ENCODE measurements at regions not wholly inside any gene's neighbourhood (a gene's known extent, or its start where the extent isn't known, plus 50 kb on each side); places are given as distances from the start of the nearest gene placed in this dataset.

DNA sequence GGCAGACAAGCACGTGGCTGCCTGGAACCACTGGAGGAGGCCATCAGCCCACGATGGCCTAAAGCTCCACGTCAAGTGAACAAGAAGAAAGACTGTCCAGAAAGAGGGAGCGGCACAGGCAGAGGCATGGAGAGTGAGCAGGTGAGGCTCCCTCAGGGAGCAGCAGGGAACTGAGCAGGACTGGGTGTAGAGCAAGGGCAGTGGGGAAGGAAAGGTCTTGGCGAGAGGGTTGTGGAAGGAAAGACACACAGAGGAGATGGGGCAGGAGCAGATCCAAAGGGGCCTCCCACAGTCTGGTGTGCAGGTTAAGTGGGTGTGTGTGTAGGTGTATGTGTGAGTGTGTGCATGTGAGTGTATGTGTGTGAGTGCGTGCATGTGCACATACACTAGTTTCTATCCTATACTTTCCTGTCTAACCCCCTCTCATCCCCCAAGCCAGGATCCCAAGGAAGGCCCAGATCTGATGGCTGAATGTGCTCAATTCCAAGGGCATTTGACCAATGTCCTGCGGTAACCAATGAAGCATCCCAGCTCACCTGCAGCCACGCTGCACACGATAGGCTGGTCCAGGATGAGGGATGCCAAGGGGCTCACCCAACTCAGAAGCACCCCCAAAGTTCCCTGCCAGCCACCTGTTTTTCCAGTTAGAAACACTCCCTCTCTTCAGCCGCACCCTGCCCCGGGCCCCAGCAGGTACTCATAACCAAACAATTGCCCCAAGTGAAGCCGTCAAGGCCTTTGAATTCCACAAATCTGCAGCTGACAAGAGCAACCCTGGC lies 262.5 kb upstream of the RAB6C start:
- H3K4me1 Mint-ChIP-seq (ENCODE audit: low read depth), result peaks cover 6% of the 10 kb centered on the region
- peaks cover 28% of the 10 kb centered on the region for H3K27me3 Mint-ChIP-seq
- DNase-seq (ENCODE audit: low spot score, unreplicated experiment), result no peak
- no peaks in the 10 kb centered on the region for H3K36me3 Mint-ChIP-seq (ENCODE audit: insufficient read depth)
- H3K9me3 Mint-ChIP-seq (ENCODE audit: low read depth), result no peaks in the 10 kb centered on the region
- H3K4me3 Mint-ChIP-seq (ENCODE audit: low read depth), result no peak overlapping the region
- H3K27ac Mint-ChIP-seq, result peak overlapping the region; percentile 59
- TF ChIP-seq, protein P1, sequence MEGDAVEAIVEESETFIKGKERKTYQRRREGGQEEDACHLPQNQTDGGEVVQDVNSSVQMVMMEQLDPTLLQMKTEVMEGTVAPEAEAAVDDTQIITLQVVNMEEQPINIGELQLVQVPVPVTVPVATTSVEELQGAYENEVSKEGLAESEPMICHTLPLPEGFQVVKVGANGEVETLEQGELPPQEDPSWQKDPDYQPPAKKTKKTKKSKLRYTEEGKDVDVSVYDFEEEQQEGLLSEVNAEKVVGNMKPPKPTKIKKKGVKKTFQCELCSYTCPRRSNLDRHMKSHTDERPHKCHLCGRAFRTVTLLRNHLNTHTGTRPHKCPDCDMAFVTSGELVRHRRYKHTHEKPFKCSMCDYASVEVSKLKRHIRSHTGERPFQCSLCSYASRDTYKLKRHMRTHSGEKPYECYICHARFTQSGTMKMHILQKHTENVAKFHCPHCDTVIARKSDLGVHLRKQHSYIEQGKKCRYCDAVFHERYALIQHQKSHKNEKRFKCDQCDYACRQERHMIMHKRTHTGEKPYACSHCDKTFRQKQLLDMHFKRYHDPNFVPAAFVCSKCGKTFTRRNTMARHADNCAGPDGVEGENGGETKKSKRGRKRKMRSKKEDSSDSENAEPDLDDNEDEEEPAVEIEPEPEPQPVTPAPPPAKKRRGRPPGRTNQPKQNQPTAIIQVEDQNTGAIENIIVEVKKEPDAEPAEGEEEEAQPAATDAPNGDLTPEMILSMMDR (IDR thresholded peaks at IDR 0.05; ENCODE audit: unreplicated experiment), result no peak

GRCh38 chr2:129717560-129718130 lies 261.8 kb upstream of the RAB6C start:
- H3K9me3 Mint-ChIP-seq (ENCODE audit: low read depth), result no peaks in the 10 kb centered on the region
- H3K4me3 Mint-ChIP-seq (ENCODE audit: low read depth), result no peak overlapping the region
- TF ChIP-seq, protein P1 (IDR thresholded peaks at IDR 0.05; ENCODE audit: unreplicated experiment), result no peak
- H3K27ac Mint-ChIP-seq, result peak overlapping the region; percentile 47
- peaks cover 6% of the 10 kb centered on the region for H3K4me1 Mint-ChIP-seq (ENCODE audit: low read depth)
- H3K27me3 Mint-ChIP-seq, result peaks cover 28% of the 10 kb centered on the region
- H3K36me3 Mint-ChIP-seq (ENCODE audit: insufficient read depth), result no peaks in the 10 kb centered on the region
- no peak for DNase-seq (ENCODE audit: low spot score, unreplicated experiment)

- Mint-ChIP-seq H3K27me3 (peaks cover 30% of the 10 kb centered on the region), H3K4me3 (ENCODE audit: low read depth) (no peak overlapping the region), H3K4me1 (ENCODE audit: low read depth) (peaks cover 6% of the 10 kb centered on the region), H3K36me3 (ENCODE audit: insufficient read depth) (no peaks in the 10 kb centered on the region), H3K27ac (no peak overlapping the region), H3K9me3 (ENCODE audit: low read depth) (no peaks in the 10 kb centered on the region)
- TF ChIP-seq, protein P1 (IDR thresholded peaks at IDR 0.05; ENCODE audit: unreplicated experiment), result no peak
- DNase-seq (ENCODE audit: low spot score, unreplicated experiment), result no peak
Measured at GRCh38 chr2:129719335-129719734, 260.1 kb upstream of the RAB6C start.

GRCh38 chr2:129720360-129720759 lies 259.1 kb upstream of the RAB6C start:
- TF ChIP-seq, protein P1 (IDR thresholded peaks at IDR 0.05; ENCODE audit: unreplicated experiment), result no peak
- Mint-ChIP-seq H3K27ac (no peak overlapping the region), H3K4me1 (ENCODE audit: low read depth) (peaks cover 6% of the 10 kb centered on the region), H3K9me3 (ENCODE audit: low read depth) (no peaks in the 10 kb centered on the region), H3K27me3 (peaks cover 30% of the 10 kb centered on the region), H3K4me3 (ENCODE audit: low read depth) (no peak overlapping the region), H3K36me3 (ENCODE audit: insufficient read depth) (no peaks in the 10 kb centered on the region)
- DNase-seq (ENCODE audit: low spot score, unreplicated experiment), result no peak

GRCh38 chr2:129720761-129721160 lies 258.7 kb upstream of the RAB6C start:
- TF ChIP-seq, protein P1 (IDR thresholded peaks at IDR 0.05; ENCODE audit: unreplicated experiment), result no peak
- H3K4me3 Mint-ChIP-seq (ENCODE audit: low read depth), result no peak overlapping the region
- no peaks in the 10 kb centered on the region for H3K9me3 Mint-ChIP-seq (ENCODE audit: low read depth)
- H3K27ac Mint-ChIP-seq, result no peak overlapping the region
- peaks cover 30% of the 10 kb centered on the region for H3K27me3 Mint-ChIP-seq
- DNase-seq (ENCODE audit: low spot score, unreplicated experiment), result no peak
- H3K36me3 Mint-ChIP-seq (ENCODE audit: insufficient read depth), result no peaks in the 10 kb centered on the region
- H3K4me1 Mint-ChIP-seq (ENCODE audit: low read depth), result peaks cover 6% of the 10 kb centered on the region
